GM13977 (cell line): ENCODE measurements at regions not wholly inside any gene's neighbourhood (a gene's known extent, or its start where the extent isn't known, plus 50 kb on each side); places are given as distances from the start of the nearest gene placed in this dataset.

Experiments
- DNase-seq: peaks from one replicate; pipeline ENCODE4 v3.0.0; 2012; ENCODE audit warnings: low spot score
- CTCF ChIP-seq: IDR thresholded peaks from 2 replicates; pipeline ENCODE4 v1.5.1; 2012; ENCODE audit warnings: mild to moderate bottlenecking, control low read depth; ENCODE audit not compliant: insufficient read depth; ENCODE audit errors: extremely low read depth, missing control alignments
- in situ Hi-C: fragments of 300-500 bp; cut with MboI; formaldehyde crosslinking; loops from one replicate; pipeline ENCODE4 v1.12.0; 2022; ENCODE audit warnings: low sequenced_read_pairs, low pct_unique_long_range_greater_than_20kb, mixed read lengths, inconsistent platforms; ENCODE audit not compliant: unreplicated experiment

DNA sequence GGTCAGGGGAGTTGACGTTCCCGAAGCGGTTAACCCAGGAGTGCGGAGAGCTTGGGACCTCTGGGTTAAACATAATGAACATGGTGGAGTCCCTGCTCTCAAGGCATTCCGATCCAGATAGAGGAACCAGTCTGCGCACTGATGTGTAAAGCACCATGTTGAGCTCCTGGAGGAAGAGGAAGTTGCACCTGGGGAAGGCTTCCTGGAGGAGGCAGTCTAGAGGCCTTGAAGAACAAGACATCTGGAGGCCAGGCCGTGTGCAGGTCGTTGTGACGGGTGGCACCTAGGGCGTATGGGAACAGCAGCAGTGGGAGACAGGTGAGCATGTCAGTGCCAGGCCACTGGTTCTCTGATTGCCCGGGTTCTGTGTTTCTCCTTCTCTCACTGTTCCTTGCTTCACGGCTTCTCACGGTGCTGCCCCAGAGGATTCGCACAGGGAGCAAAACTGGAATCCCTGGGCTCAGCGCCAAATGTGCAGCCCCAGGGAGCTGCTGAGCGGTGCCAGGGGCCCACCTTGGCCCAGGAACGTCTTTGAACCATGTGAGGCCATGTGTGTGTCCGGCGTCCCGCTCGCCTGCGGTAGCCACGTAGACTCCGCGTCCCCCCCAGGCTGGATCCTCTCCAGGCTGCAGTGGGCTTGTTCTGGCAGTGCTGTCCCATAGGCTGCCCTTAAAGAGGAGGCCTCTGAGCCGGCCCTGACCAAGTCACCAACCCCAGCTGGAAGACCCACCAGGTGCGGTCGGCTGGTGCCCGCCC, 122.9 kb upstream of the GALNT2 start:
- DNase-seq, result no peak
- in situ Hi-C loops, result no loop called here
- no peak for TF ChIP-seq CTCF

DNA sequence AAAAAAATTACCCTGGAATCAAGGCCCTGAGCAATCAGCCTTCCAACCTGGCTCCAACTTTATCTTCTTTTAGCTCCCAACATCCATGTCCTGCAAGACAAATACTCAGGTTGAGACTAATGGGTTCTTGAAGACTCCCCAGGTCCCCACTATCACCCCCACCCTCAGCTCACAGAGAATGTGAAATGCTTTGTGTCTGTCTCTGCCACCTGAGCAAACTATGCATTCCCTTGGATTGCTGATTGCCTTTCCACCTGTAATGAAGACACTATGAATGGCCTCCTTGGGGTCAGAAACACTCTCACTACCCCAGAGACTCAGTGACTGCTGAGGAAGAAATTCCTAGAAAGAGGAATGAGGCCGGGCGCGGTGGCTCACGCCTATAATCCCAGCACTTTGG, 121.2 kb upstream of the GALNT2 start:
- in situ Hi-C loops, result no loop called here
- TF ChIP-seq CTCF, result no peak
- no peak for DNase-seq

GRCh38 chr1:229947968-229948367, 119.1 kb upstream of the GALNT2 start:
- in situ Hi-C loops, result no loop called here
- DNase-seq, result no peak
- no peak for TF ChIP-seq CTCF

- TF ChIP-seq CTCF, result no peak
- no peak for DNase-seq
- in situ Hi-C loops, result no loop called here
Measured at GRCh38 chr1:229948438-229948837, 118.6 kb upstream of the GALNT2 start.

- no peak for TF ChIP-seq CTCF
- DNase-seq, result no peak
- in situ Hi-C loops, result no loop called here
Measured at GRCh38 chr1:229949500-229949899, 117.5 kb upstream of the GALNT2 start.

DNA sequence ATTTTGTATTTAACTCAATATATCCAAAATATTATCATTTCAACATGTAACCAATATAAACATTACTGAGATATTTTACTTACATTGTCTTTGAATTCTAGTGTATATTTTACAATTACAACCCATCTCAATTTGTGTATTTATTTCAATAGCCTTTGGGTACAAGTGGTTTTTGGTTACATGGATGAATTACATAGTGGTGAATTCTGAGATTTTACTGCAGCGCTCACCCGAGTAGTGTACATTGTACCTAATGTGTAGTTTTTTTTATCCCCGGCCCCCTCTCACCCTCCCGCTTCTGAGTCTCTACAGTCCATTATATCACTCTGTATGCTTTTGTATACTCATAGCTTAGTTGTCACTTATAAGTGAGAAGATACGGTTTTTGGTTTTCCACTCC, 117.0 kb upstream of the GALNT2 start:
- in situ Hi-C loops, result no loop called here
- TF ChIP-seq CTCF, result no peak
- DNase-seq, result no peak
